H1 (cell line): ENCODE measurements at regions not wholly inside any gene's neighbourhood (a gene's known extent, or its start where the extent isn't known, plus 50 kb on each side); places are given as distances from the start of the nearest gene placed in this dataset.

ENCODE experiments used
- CTCF ChIA-PET: fragments of 300-600 bp; sonication (Branson Sonifier 250); formaldehyde crosslinking; loops from one replicate; lab custom pipeline; 2021; ENCODE audit not compliant: partially characterized antibody; lab: Charles Lee
- POLR2A ChIA-PET: fragments of 300-600 bp; sonication (Branson Sonifier 250); formaldehyde crosslinking; loops from one replicate; lab custom pipeline; 2021; ENCODE audit warnings: inconsistent platforms; ENCODE audit not compliant: partially characterized antibody; lab: Charles Lee
- DNase-seq, 2 experiments: peaks; one replicate each; pipeline versions ENCODE4 v3.0.0 to v3.0.0-alpha.2; 2010 to 2022; ENCODE audit warnings: low spot score in 2 of 2, low read depth in 1 of 2, mixed read lengths in 1 of 2
- FAIRE-seq: peaks from 2 replicates; lab custom pipeline; 2011; peaks lifted over from hg19 to GRCh38; lab: Jason Lieb, UNC
- H2AFZ ChIP-seq: 2 replicates; pipeline ENCODE4 v1.8.1; 2012; ENCODE audit warnings: low read length, inconsistent platforms
- H2AK5ac ChIP-seq: 2 replicates; pipeline ENCODE4 v1.6.1; 2013; ENCODE audit warnings: low read depth, low read length
- H2BK120ac ChIP-seq: replicated peaks from 2 replicates; pipeline ENCODE3; 2013; ENCODE audit warnings: low read depth, low read length, inconsistent platforms
- H2BK12ac ChIP-seq: 2 replicates; pipeline ENCODE4 v1.6.1; 2013; ENCODE audit warnings: low read depth, low read length
- H2BK15ac ChIP-seq: 2 replicates; pipeline ENCODE4 v1.6.1; 2013; ENCODE audit warnings: low read length
- H2BK20ac ChIP-seq: 2 replicates; pipeline ENCODE4 v1.6.1; 2013; ENCODE audit warnings: low read length
- H2BK5ac ChIP-seq: 2 replicates; pipeline ENCODE4 v1.6.1; 2013; ENCODE audit warnings: low read depth, low read length
- H3K14ac ChIP-seq: 2 replicates; pipeline ENCODE4 v1.6.1; 2013; ENCODE audit warnings: inconsistent platforms; ENCODE audit not compliant: insufficient read length
- H3K18ac ChIP-seq: 2 replicates; pipeline ENCODE4 v1.6.1; 2013; ENCODE audit warnings: low read length; ENCODE audit errors: extremely low read depth
- H3K23ac ChIP-seq: 2 replicates; pipeline ENCODE4 v1.6.1; 2013; ENCODE audit warnings: inconsistent platforms; ENCODE audit not compliant: insufficient read length
- H3K23me2 ChIP-seq: 2 replicates; pipeline ENCODE4 v1.6.1; 2013; ENCODE audit warnings: low read depth, low read length
- H3K27ac ChIP-seq: 2 replicates; pipeline ENCODE4 v1.6.1; 2011; ENCODE audit warnings: low read depth, low read length, inconsistent platforms
- H3K27me3 ChIP-seq, 4 experiments: replicated peaks in 1 of 4; 1 replicate in 1 of 4; 2 replicates in 3 of 4; pipeline versions ENCODE4 v1.6.1 to v1.8.1; 2011 to 2013; ENCODE audit warnings: low read length in 3 of 4, mild to moderate bottlenecking in 3 of 4, inconsistent platforms in 2 of 4, mixed read lengths in 2 of 4, moderate library complexity in 1 of 4; ENCODE audit not compliant: control insufficient read depth in 3 of 4, insufficient read depth in 3 of 4; ENCODE audit errors: extremely low read depth in 1 of 4
- H3K36me3 ChIP-seq, 4 experiments: 2 replicates each; pipeline versions ENCODE4 v1.6.1 to v1.8.1; 2011 to 2013; ENCODE audit warnings: mild to moderate bottlenecking in 4 of 4, low read length in 3 of 4, moderate library complexity in 2 of 4, control low read depth in 1 of 4, inconsistent platforms in 1 of 4; ENCODE audit not compliant: insufficient read depth in 4 of 4, control insufficient read depth in 2 of 4
- H3K4ac ChIP-seq: replicated peaks from 2 replicates; pipeline ENCODE3; 2013; ENCODE audit warnings: low read length, low read depth, mixed read lengths, inconsistent platforms; ENCODE audit not compliant: insufficient read length
- H3K4me1 ChIP-seq, 4 experiments: replicated peaks in 1 of 4; 1 replicate in 1 of 4; 2 replicates in 3 of 4; pipeline versions ENCODE4 v1.6.1 to v1.8.1; 2011 to 2013; ENCODE audit warnings: low read length in 3 of 4, inconsistent platforms in 2 of 4, mixed read lengths in 1 of 4; ENCODE audit not compliant: insufficient read depth in 4 of 4, control insufficient read depth in 3 of 4
- H3K4me2 ChIP-seq, 2 experiments: 2 replicates each; pipeline versions ENCODE4 v1.6.1 to v1.8.1; 2011 to 2013; ENCODE audit warnings: low read depth in 2 of 2, low read length in 2 of 2, control low read depth in 1 of 2, inconsistent platforms in 1 of 2, mild to moderate bottlenecking in 1 of 2; ENCODE audit not compliant: insufficient read depth in 1 of 2
- H3K4me3 ChIP-seq, 4 experiments: fragments of 200-600, 300-600 bp in 1 of 4; sonication (generic), shearing (Covaris generic), sonication (Bioruptor Twin) in 1 of 4; 2 replicates each; pipeline versions ENCODE4 v1.5.1 to v1.8.1; 2011 to 2016; ENCODE audit warnings: low read length in 4 of 4, low read depth in 3 of 4, control low read depth in 2 of 4, inconsistent platforms in 2 of 4, mild to moderate bottlenecking in 2 of 4, mixed read lengths in 1 of 4, moderate library complexity in 1 of 4; ENCODE audit not compliant: insufficient read depth in 2 of 4; ENCODE audit errors: extremely low read depth in 1 of 4
- H3K56ac ChIP-seq: replicated peaks from 2 replicates; pipeline ENCODE3; 2013; ENCODE audit warnings: low read depth, mild to moderate bottlenecking, mixed read lengths, low read length, inconsistent platforms; ENCODE audit not compliant: insufficient read length
- H3K79me1 ChIP-seq: 2 replicates; pipeline ENCODE4 v1.6.1; 2013; ENCODE audit warnings: low read depth, low read length, control low read depth
- H3K79me2 ChIP-seq, 2 experiments: 2 replicates each; pipeline versions ENCODE4 v1.6.1 to v1.8.1; 2012 to 2013; ENCODE audit warnings: low read length in 2 of 2, mild to moderate bottlenecking in 2 of 2, inconsistent platforms in 1 of 2; ENCODE audit not compliant: insufficient read depth in 2 of 2, control insufficient read depth in 1 of 2
- H3K9ac ChIP-seq, 4 experiments: replicated peaks in 1 of 4; 1 replicate in 1 of 4; 2 replicates in 3 of 4; pipeline versions ENCODE4 v1.6.1 to v1.8.1; 2011 to 2013; ENCODE audit warnings: low read depth in 3 of 4, low read length in 3 of 4, control low read depth in 2 of 4, mild to moderate bottlenecking in 2 of 4, moderate library complexity in 2 of 4, inconsistent platforms in 1 of 4; ENCODE audit errors: extremely low read depth in 1 of 4
- H3K9me3 ChIP-seq, 2 experiments: 2 replicates each; pipeline versions ENCODE4 v1.6.1 to v1.8.1; 2012 to 2013; ENCODE audit warnings: mild to moderate bottlenecking in 2 of 2, moderate library complexity in 2 of 2, control low read depth in 1 of 2, inconsistent platforms in 1 of 2, low read depth in 1 of 2, low read length in 1 of 2, mixed read lengths in 1 of 2; ENCODE audit not compliant: insufficient read depth in 2 of 2
- H4K20me1 ChIP-seq, 2 experiments: replicated peaks in 1 of 2; 2 replicates each; pipeline versions ENCODE3 to v1.8.1; 2011 to 2013; ENCODE audit warnings: inconsistent platforms in 2 of 2, low read length in 2 of 2, mild to moderate bottlenecking in 1 of 2; ENCODE audit not compliant: insufficient read depth in 2 of 2, control insufficient read depth in 1 of 2
- H4K5ac ChIP-seq: 2 replicates; pipeline ENCODE4 v1.6.1; 2013; ENCODE audit warnings: low read length, low read depth, mixed read lengths, inconsistent platforms; ENCODE audit not compliant: insufficient read length
- H4K8ac ChIP-seq: 2 replicates; pipeline ENCODE4 v1.8.0; 2013; ENCODE audit warnings: mild to moderate bottlenecking, moderate library complexity, low read length, inconsistent platforms; ENCODE audit not compliant: insufficient read depth; ENCODE audit errors: extremely low read depth
- H4K91ac ChIP-seq: replicated peaks from 2 replicates; pipeline ENCODE3; 2013; ENCODE audit warnings: low read length, mixed read lengths, inconsistent platforms; ENCODE audit not compliant: insufficient read length
- ASH2L ChIP-seq: fragments of 200-600, 300-600 bp; sonication (generic); IDR thresholded peaks from one replicate; pipeline ENCODE4 v1.7.1; 2017; ENCODE audit warnings: low read length
- BACH1 ChIP-seq: IDR thresholded peaks from 2 replicates; pipeline ENCODE4 v1.6.1; 2012; ENCODE audit warnings: low read length, improper control_type of control experiment
- FOSL1 ChIP-seq: IDR thresholded peaks from 2 replicates; pipeline ENCODE4 v1.6.1; 2011; ENCODE audit warnings: mild to moderate bottlenecking, low read depth, low read length, moderate library complexity; ENCODE audit not compliant: insufficient read depth
- GTF2F1 ChIP-seq: IDR thresholded peaks from 2 replicates; pipeline ENCODE4 v1.6.1; 2012; ENCODE audit warnings: low read depth, low read length, improper control_type of control experiment, borderline replicate concordance
- HDAC2 ChIP-seq, 2 experiments: fragments of 300-600 bp in 1 of 2; sonication (generic) in 1 of 2; IDR thresholded peaks; 2 replicates each; pipeline ENCODE4 v1.6.1; 2011 to 2012; ENCODE audit warnings: low read depth in 2 of 2, low read length in 2 of 2, mild to moderate bottlenecking in 2 of 2, moderate library complexity in 2 of 2, borderline replicate concordance in 1 of 2, inconsistent platforms in 1 of 2
- MAX ChIP-seq: IDR thresholded peaks from 2 replicates; pipeline ENCODE4 v1.6.1; 2012; ENCODE audit warnings: inconsistent platforms
- RXRA ChIP-seq: IDR thresholded peaks from 2 replicates; pipeline ENCODE4 v1.6.1; 2011; ENCODE audit warnings: low read depth, mild to moderate bottlenecking, low read length, moderate library complexity; ENCODE audit not compliant: insufficient read depth
- SP2 ChIP-seq: IDR thresholded peaks from 2 replicates; pipeline ENCODE4 v1.6.1; 2012; ENCODE audit warnings: mild to moderate bottlenecking, low read length, inconsistent platforms
- SRF ChIP-seq: IDR thresholded peaks from 2 replicates; pipeline ENCODE4 v1.6.1; 2011; ENCODE audit warnings: mild to moderate bottlenecking, low read depth, low read length, moderate library complexity
- TCF12 ChIP-seq: IDR thresholded peaks from 2 replicates; pipeline ENCODE4 v1.6.1; 2011; ENCODE audit warnings: low read depth, mild to moderate bottlenecking, low read length
- USF2 ChIP-seq: IDR thresholded peaks from 2 replicates; pipeline ENCODE4 v1.6.1; 2011; ENCODE audit warnings: low read length, improper control_type of control experiment
- YY1 ChIP-seq: IDR thresholded peaks from 2 replicates; pipeline ENCODE4 v1.6.1; 2011; ENCODE audit warnings: low read depth, mild to moderate bottlenecking, low read length
- WGBS, 2 experiments: shearing (Covaris generic) in 1 of 2; methylation state at CpG; one replicate each; pipeline versions ENCODE4 v1.1.6 to v1.1.7; 2013 to 2015; ENCODE audit warnings: low lambda C conversion rate in 2 of 2, mixed read lengths in 2 of 2, inconsistent platforms in 1 of 2, low coverage in 1 of 2, missing lambda C conversion rate in 1 of 2; ENCODE audit not compliant: insufficient replicate concordance in 2 of 2, insufficient coverage in 1 of 2, insufficient read length in 1 of 2; ENCODE audit errors: extremely low coverage in 1 of 2, missing lambda C conversion rate in 1 of 2; 5-methylcytosine and 5-hydroxymethylcytosine counted together

GRCh38 chr14:65277580-65278270 lies 134.8 kb upstream of the FUT8 start:
- Histone ChIP-seq H3K4me3 (no peak overlapping the region), H2BK120ac (no peak overlapping the region), H3K4me1 (peaks cover 3 to 8% (median 6%) of the 10 kb centered on the region in 4 experiments; a peak in 5 of 7 replicates), H2BK20ac (no peak overlapping the region), H3K27me3 (no peaks in the 10 kb centered on the region), H3K27ac (no peak overlapping the region), H3K4ac (no peak overlapping the region), H3K56ac (no peak overlapping the region), H3K18ac (no peak overlapping the region), H3K79me2 (no peaks in the 10 kb centered on the region), H2BK5ac (no peak overlapping the region), H2BK15ac (no peak overlapping the region), H3K36me3 (no peaks in the 10 kb centered on the region), H3K23me2 (no peaks in the 10 kb centered on the region), H3K4me2 (no peak overlapping the region), H4K5ac (no peak overlapping the region), H3K79me1 (no peaks in the 10 kb centered on the region), H4K91ac (no peak overlapping the region), H3K9me3 (peaks cover 0 to 5% of the 10 kb centered on the region in 2 experiments; a peak in 1 of 4 replicates), H2BK12ac (no peak overlapping the region), H4K8ac (no peak overlapping the region), H3K9ac (no peak overlapping the region), H2AK5ac (no peak overlapping the region), H4K20me1 (no peaks in the 10 kb centered on the region), H3K14ac (no peak overlapping the region), H2AFZ (no peak overlapping the region), H3K23ac (no peak overlapping the region)
- no peak for FAIRE-seq
- DNase-seq: no peak
- POLR2A ChIA-PET: no interaction called here
- CTCF ChIA-PET: interaction anchor here (0.8 to 0.9 kb wide), 2 partner anchors 17 to 118 kb away, joined by 3 read pairs; no protein-coding TSS in a partner anchor
- 85% methylated on average over 6 of the region's 6 CpGs; no CpG with 5 or more reads in 1 of the 2 experiments for WGBS, 2 experiments
- TF ChIP-seq FOSL1 (no peak), USF2 (no peak), GTF2F1 (no peak), RXRA (no peak), BACH1 (no peak), SP2 (no peak), TCF12 (no peak), HDAC2 (IDR thresholded peaks at IDR 0.05; ENCODE audit: borderline replicate concordance in 1 of 2, low read depth in 2 of 2, low read length in 2 of 2) (no peak), ASH2L (no peak), YY1 (no peak), SRF (no peak), MAX (no peak)
